GM18868 (cell line): ENCODE measurements at regions not wholly inside any gene's neighbourhood (a gene's known extent, or its start where the extent isn't known, plus 50 kb on each side); places are given as distances from the start of the nearest gene placed in this dataset.
"Not testable (repeated sequence)": the region's sequence is repeated elsewhere in the genome, so short reads cannot be mapped to it uniquely, and the experiment has no call there.

Source experiments
- ATAC-seq: cut with Tn5 transposase; IDR thresholded peaks from one replicate; pipeline ENCODE4 v1.9.1; 2021; ENCODE audit warnings: mild to moderate bottlenecking, moderate library complexity; ENCODE audit not compliant: unreplicated experiment

DNA sequence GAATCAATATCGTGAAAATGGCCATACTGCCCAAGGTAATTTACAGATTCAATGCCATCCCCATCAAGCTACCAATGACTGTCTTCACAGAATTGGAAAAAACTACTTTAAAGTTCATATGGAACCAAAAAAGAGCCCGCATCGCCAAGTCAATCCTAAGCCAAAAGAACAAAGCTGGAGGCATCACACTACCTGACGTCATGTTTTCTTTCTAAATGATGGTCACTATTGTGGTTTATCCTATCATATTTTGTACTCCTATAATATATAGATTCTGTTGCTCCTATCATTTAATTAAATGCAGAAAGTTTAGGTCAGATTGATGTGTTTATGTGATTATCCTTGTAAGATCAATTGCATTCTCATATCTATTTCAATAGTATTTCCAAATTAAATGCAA lies 796.9 kb upstream of the NCAM2 start:
- not testable (repeated sequence) for ATAC-seq

DNA sequence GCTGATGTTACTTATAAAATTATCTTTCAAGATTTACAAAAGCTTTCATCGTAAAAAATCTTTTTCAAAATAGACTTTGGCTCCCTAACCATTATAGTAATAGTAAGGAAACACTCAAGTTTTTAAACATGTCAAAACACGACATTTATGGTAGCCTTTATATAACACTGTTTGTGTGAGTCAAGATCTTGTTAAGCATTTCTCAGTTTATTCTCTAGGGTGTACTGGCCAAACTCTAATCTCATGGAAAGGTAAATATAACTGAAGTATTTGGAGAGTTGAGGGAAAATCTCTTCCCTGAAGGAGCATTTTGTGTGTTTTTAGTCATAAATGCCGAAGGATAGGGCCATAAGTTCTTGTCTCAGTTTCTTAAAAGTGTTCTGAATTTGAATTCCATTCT lies 790.9 kb upstream of the NCAM2 start:
- no peak for ATAC-seq

DNA sequence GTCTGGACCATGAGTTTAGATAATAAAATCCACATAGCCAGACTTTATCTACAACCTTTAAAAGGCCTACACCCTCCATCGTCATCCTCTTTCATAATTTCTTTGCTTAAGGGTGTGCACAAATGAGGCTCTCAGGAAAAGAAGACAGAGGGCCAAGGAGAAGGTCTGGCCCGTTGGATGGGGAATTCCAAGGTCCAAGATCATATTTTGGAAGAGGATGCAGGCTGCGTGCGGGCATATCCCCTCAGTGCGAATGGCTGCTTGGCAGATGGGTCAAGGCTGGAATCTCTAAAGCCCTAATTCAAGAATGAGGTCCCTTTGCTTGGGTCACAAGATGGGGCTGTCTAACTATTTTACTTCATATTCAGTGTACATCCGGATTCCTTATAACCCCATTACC lies 782.2 kb upstream of the NCAM2 start:
- no peak for ATAC-seq

DNA sequence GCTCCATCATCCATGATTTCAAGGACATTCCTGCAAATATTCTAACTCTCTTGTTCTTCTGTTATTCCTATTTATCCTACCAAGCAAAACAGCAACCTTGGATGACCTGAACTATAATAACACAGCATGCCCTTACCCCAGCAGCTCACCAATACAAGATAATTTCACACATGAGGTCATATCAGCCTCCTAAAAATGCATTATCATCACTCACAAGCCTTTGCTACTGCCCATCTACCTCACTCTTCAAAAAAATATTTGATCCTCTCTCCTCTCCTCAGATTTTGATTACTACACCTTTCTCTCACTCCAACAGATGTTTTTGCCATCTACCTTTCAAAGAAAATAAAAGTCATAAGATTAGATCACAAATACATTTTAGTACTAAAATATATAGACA lies 777.6 kb upstream of the NCAM2 start:
- no peak for ATAC-seq

DNA sequence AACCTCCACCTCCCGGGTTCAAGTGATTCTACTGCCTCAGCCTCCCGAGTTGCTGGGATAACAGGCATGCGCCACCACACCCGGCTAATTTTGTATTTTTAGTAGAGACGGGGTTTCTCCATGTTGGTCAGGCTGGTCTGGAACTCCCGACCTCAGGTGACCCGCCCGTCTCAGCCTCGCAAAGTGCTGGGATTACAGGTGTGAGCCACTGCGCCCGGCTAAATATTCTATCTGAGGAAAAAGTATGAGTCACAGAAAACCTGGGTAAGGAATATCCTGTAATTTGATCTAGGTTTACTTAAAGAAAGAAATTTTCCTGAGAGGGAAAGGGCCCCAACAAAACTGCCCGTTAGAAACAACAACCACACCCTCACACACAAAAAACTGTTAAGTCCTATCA lies 776.2 kb upstream of the NCAM2 start:
- ATAC-seq, result not testable (repeated sequence)

DNA sequence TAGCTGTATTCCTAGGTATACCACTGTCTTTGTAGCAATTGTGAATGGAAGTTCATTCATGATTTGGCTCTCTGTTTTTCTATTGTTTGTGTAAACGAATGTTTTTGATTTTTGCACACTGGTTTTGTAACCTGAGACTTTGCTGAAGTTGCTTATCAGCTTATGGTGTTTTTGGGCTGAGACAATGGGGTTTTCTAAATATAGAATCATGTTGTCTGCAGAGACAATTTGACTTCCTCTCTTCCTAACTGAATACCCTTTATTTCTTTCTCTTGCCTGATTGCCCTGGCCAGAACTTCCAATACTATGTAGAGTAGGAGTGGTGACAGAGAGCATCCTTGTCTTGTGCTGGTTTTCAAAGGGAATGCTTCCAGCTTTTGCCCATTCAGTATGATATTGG lies 761.6 kb upstream of the NCAM2 start:
- ATAC-seq, result not testable (repeated sequence)

DNA sequence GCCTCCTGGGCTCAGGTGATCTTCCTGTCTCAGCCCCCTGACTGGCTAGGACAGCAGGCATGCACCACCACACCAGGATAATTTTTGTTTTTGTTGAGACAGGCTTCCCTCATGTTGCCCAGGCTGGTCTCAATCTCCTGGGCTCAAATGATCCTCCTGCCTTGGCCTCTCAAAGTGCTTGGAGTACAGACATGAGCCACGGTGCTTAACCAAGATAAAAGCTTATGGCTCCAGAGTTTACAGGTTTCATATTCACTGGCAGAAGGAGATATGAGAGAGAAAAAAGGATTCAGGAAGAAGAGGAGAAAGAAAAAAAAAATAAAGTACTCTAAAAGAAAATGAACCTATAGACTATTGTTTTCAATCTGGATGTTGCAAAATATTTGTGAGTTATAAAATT lies 748.8 kb upstream of the NCAM2 start:
- ATAC-seq, result no peak

DNA sequence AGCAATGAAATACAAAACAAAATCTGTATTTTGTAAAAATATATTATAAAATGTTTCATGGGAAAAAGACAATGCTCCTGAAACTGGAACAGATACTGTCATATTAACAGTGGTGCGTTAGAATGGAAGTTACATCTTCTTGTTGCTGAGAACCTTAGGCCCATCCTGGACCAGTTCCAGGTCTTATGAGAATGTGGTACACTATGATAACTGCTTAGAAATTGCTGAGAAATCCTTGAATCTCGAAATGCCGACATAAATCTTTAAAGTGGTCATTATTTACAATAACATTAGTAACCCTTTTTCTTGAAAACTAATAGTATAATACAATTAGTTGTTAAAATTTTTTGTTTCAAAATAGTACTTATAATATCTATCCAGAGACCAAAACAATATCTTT lies 747.9 kb upstream of the NCAM2 start:
- ATAC-seq, result no peak

DNA sequence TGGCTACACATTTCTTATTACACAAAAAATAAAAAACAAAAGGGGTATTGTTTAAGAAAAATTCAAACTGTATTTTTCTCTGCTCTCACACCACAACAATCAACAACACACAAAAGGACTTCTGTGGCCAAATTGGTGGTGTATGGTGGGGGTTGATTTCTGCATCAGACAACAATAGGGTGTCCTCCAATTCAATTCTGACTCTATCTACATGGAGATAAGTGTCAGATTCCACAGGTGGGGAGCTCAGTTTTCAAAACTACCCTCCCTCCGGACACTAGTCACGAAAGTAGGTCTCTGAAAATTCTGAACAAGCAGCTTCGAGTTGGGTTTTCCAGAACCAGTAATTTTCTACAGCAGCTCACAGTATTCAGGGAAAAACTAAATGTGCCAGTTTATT lies 744.9 kb upstream of the NCAM2 start:
- ATAC-seq, result no peak

DNA sequence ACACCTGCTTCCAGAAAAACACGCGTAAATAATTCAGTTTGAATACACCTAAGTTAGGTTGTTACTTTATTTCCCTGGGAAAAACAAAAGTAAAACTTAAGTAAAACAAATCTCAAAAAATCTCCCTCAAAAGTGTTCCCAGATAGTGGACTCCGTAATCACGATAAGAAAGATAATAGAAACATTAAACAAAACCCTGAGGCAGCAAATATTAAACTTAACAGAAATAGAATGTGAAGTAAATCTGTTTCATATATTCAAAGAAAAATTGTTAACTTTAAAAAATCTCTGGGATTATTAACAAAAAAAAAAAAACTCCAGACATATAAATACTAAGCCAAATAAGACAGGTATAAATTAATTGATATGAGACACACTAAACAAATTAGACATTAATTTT lies 743.2 kb upstream of the NCAM2 start:
- ATAC-seq, result no peak

DNA sequence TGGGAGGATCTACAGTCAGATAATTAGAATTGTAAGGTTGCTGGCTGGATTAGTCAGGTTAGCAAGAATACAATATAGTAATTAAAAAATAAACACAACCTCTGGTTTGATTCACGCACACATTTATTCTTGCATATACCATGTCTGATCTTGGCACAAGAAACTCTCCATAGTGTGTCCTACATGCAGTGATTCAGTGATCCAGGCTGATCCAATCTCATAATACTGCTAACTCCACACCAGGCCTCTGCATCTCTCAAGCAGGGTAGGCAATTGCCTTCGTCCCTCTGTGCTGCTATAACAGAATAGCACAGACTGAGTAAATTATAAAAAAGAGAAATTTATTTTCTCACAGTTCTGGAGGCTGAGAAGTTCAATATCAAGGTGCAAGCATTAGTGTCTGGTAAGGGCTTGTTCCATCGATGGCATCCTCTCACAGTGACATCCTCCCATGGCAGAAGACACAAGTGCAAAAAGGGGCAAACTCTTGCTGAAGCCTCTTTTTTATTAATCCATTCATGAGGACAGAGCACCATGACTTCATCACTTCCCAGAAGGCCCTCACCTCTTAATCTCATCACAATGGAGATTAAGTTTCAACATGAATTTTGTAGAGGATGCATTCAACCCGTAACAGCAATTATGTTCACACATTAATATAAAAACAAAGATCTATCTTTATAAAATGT lies 741.0 kb upstream of the NCAM2 start:
- ATAC-seq, result no peak

DNA sequence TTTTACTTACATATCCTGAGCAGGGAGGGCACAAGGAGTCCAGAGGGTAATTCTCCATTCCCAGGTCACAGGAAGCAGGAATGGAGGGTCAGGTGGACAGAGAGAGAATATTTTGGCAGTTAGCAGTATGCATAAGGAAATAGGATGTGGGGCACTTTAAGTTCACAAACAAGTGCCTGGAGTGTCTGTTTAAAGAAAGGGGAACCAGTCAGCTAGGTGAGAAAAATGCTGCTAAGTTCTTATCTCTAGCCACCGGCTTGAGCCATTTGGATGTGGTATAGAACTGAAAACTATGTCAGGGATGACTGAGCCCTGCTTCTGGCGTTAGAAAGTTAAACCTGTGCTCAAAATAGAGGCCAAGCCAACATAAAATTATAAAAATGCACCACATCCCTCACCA lies 739.7 kb upstream of the NCAM2 start:
- no peak for ATAC-seq

DNA sequence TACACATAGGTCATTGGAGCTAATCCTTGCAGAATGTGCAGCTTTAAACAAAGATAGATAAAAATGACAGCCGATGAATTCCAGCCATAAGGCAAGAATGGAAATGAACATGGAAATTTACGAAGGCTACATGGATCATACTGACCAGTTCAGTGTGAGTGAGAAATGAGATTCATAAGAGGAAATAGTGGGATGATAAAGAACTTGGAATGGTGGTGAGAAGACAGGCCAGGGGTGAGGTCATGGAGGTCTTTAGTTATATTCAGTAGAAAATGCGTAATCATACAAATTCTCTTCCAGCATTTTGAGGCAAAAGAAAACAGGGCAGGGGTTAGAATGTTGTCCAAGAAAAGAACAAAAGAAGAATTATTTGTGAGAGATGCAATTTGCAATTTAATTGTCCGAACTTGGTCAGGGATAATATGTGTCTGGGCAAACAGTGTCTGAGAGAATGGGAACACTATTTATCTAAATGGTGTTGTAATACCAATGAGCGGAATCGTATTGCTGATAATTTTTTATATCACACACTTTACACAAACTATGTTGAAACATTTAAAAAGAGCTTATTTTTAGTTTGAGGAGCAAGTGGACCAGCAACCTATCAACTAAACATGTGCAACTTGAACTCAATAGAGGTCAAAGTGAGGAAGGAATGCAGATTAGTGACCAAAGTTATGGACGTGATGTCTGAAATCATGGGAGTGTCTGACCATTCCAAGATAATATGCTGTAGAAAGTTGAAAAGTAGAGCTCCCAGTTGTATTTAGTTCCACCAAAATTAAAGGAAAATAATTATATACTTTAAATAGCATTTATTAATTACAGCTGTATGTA lies 739.0 kb upstream of the NCAM2 start:
- ATAC-seq, result no peak

DNA sequence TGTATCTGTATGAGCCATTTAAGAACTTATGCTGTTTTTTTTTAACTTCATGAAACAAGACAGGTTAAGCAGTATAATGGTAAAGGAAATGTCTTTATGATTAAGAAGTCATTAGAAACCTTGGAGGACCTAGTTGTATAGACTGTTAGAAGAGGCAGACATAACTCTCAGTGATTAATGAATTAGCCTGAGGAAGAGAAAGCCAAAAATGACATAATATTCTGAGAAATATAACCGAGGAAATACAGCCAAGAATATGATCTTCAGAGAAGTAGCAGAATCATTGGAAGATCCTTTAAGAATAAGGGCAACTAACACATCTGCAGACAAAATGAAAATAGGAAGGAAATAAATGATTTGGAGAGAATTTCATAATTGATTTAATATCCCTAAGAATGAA lies 738.1 kb upstream of the NCAM2 start:
- ATAC-seq, result no peak

DNA sequence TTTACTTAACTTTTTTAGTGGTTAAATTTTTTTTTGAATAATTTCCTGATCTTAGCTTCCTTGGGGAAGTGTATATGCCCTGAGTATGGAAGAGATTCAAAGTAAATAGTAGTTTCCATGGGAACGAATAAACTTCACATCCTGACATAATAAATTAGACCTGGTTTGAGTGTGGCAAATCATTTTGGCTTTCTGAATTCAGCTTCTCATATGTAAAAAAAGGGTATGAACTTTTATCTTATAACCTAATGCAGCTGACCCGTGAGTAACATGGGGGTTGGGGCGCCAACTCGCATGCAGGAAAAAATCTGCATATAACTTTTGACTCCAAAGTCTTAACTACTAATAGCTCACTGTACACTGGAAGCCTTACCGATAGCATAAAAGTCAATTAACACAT lies 736.8 kb upstream of the NCAM2 start:
- no peak for ATAC-seq

DNA sequence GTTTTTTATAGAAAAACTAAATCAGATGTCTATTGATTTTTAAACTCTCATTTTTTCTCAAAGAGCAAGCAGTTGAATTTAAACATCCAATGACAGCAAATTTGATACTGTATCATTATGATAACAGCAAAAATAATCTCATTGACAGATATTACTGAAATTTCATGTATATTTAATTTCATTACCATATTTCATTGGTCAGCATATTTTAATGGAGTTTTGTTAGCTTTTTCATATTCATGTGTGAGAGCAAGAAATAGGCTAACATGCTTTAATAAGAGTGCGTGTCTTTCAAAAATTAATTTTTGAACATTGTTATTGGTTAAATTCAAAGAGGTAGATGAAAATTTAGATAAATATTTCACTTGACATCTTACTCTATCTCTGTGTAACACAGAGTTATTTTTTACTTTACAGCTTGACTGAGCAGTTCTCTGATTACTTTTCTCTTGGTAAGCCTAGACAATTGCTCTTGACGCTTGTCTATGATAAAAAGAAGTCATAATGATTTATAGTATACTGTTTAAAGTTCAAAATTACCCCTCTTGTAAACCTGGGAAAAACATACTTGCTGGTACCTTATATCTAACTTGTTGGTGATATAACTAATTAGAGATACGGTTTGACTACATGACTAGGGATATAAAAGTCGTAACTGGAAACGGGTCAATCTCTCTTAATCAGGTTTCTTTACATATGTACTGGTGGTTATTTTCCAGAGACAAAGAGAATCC lies 732.3 kb upstream of the NCAM2 start:
- ATAC-seq, result no peak

DNA sequence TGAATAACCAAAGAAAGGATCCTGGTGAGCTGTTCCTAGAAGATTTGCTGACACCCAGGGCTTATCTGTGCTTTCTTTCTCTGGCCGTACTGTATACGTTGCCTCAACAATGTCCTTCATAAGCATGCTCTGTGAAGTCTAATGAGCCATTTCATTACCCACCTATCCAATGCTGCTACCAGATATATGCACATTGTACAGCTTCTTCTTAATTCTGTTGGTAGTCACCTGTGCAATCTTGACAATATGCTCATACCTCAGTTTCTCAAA lies 731.8 kb upstream of the NCAM2 start:
- no peak for ATAC-seq

DNA sequence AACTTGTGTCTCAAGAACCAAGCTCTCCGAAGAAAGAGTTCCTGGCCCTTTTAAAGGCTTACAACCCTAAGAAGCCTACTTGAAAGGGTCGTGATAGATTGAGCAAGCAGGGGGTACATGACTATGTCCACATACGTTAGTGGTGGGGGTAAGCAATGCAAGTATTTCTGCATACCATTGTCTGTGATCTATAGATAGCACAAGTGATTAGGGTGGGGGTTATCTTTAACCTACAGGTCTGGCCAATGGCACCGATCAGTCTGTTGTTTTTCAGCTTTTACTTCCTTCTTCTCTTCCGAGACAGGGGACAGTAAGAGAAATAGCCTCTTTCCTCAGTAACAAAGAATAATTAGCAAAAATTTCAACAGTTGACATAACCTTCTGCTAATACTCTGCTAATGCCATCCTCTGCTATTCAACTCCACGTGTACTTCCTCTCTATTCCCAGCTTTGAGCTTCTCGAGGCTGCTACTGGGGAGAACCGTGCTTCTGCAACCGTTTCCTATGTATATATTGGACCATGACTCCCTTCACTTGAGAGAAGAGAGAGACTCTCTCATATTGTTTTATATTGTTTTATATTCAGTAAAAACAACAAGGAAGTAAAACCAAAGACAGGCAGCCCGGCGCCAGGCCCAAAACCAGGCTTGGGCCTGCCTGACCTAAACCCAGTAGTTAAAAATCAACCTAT lies 727.7 kb upstream of the NCAM2 start:
- no peak for ATAC-seq

DNA sequence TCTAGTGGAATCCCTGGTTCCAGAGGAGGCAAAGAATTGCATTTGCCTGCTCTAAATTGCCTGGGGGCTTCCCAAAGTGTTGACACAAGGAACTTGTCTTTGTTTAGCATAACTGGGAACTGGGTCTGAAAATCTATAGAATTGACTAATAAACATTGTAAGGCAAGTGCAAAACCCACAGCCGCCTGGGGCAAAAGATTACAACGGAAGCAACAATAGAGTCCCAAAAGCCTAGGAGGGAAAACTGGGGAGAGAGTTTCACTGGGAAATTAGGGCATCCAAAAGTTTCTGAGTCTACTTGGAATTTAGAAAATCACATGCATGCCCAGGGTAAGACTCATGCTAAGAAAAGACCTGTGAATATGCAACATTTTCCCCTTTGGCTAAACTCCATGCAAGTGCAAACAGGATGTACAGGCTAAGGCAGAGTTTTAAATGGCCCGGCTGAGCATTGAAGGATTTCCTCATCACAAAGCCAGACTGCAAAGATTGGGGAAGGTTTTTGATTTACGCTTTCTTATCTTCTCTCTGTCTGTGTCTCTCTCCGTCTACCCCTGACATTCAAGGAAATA lies 725.3 kb upstream of the NCAM2 start:
- ATAC-seq, result no peak

DNA sequence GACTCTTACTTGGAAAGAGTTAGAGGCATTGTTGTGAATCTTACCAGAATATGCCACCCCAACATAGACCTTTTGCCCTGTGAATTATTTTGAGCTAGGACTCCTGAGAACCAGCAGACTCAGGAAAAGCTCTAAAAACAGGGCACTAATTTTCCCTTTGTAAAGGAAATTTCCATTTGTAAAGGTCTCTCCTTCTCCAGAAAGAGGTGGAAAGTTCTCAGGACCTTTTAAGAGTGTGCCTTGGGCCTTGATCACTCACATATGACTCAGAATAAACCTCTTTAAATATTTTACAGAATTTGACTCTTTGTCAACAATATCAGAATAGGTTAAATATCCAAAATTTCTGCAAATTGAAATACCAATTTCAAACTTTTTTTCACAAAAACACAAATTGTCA lies 721.8 kb upstream of the NCAM2 start:
- no peak for ATAC-seq

DNA sequence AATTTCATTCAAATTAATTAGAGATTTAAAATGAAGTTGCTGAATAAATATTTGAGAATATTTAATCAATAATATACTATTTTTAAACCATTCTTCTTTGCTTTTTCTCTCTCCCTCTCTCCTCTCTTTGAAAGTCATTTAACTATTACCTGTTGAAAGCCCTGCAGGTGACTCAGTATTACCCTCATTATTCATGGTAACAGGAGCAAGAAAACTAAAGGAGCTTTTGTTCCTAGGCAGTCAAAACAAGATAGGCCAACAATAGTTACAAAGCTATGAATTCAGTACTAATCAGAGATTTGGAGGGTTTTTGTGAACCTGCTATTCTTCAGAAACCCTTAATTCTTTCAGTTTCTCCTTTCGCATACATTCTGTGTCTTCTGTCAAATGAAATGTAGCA lies 721.3 kb upstream of the NCAM2 start:
- no peak for ATAC-seq
